IPS-NIHi7 (cell line): ENCODE measurements at regions not wholly inside any gene's neighbourhood (a gene's known extent, or its start where the extent isn't known, plus 50 kb on each side); places are given as distances from the start of the nearest gene placed in this dataset.
"Not testable (repeated sequence)": the region's sequence is repeated elsewhere in the genome, so short reads cannot be mapped to it uniquely, and the experiment has no call there.

Experiments
- DNase-seq: peaks from one replicate; pipeline ENCODE4 v3.0.0; 2012; ENCODE audit warnings: mixed read lengths; ENCODE audit errors: extremely low spot score

GRCh38 chr5:176140138-176140537 lies 98.1 kb upstream of the SIMC1 start:
- DNase-seq, result not testable (repeated sequence)

GRCh38 chr5:176144508-176144907 lies 93.7 kb upstream of the SIMC1 start:
- DNase-seq, result no peak

GRCh38 chr5:176149948-176150347 lies 88.3 kb upstream of the SIMC1 start:
- not testable (repeated sequence) for DNase-seq

GRCh38 chr5:176151281-176151680 lies 86.9 kb upstream of the SIMC1 start:
- no peak for DNase-seq

- DNase-seq, result peak; percentile 64
Measured at GRCh38 chr5:176152191-176152929, 85.9 kb upstream of the SIMC1 start.

GRCh38 chr5:176152930-176153311 lies 85.3 kb upstream of the SIMC1 start:
- no peak for DNase-seq

- no peak for DNase-seq
Measured at GRCh38 chr5:176153741-176154140, 84.5 kb upstream of the SIMC1 start.

- DNase-seq, result no peak
Measured at GRCh38 chr5:176154821-176155220, 83.4 kb upstream of the SIMC1 start.

GRCh38 chr5:176155922-176156359 lies 82.3 kb upstream of the SIMC1 start:
- no peak for DNase-seq

- no peak for DNase-seq
Measured at GRCh38 chr5:176157656-176158055, 80.6 kb upstream of the SIMC1 start.

- no peak for DNase-seq
Measured at GRCh38 chr5:176161431-176161830, 76.8 kb upstream of the SIMC1 start.

GRCh38 chr5:176162198-176162597 lies 76.0 kb upstream of the SIMC1 start:
- no peak for DNase-seq

GRCh38 chr5:176162888-176163287 lies 75.3 kb upstream of the SIMC1 start:
- no peak for DNase-seq

- no peak for DNase-seq
Measured at GRCh38 chr5:176166427-176166826, 71.8 kb upstream of the SIMC1 start.

- no peak for DNase-seq
Measured at GRCh38 chr5:176167800-176168199, 70.4 kb upstream of the SIMC1 start.

GRCh38 chr5:176169393-176170063 lies 68.7 kb upstream of the SIMC1 start:
- no peak for DNase-seq

- DNase-seq, result no peak
Measured at GRCh38 chr5:176170084-176170483, 68.1 kb upstream of the SIMC1 start.

GRCh38 chr5:176171171-176171760 lies 67.0 kb upstream of the SIMC1 start:
- no peak for DNase-seq

GRCh38 chr5:176172246-176172645 lies 66.0 kb upstream of the SIMC1 start:
- no peak for DNase-seq

- no peak for DNase-seq
Measured at GRCh38 chr5:176173647-176174046, 64.6 kb upstream of the SIMC1 start.

- DNase-seq, result no peak
Measured at GRCh38 chr5:176174345-176175025, 63.7 kb upstream of the SIMC1 start.

- DNase-seq, result no peak
Measured at GRCh38 chr5:176175101-176175852, 62.9 kb upstream of the SIMC1 start.
